Activated T-helper 9 cell treated with anti-CD3 and anti-CD28 coated beads, Interleukin-2, amount 50 U/mL, for 16 hours (primary cell): ENCODE measurements at regions not wholly inside any gene's neighbourhood (a gene's known extent, or its start where the extent isn't known, plus 50 kb on each side); places are given as distances from the start of the nearest gene placed in this dataset.

ENCODE experiments used
- DNase-seq: peaks from one replicate; pipeline ENCODE4 v3.0.0-alpha.2; 2020; ENCODE audit warnings: low read depth

- no peak for DNase-seq
Observed at GRCh38 chr2:7891312-7891711, 790.5 kb upstream of the ID2 start.

- no peak for DNase-seq
Observed at GRCh38 chr2:7895289-7895688, 786.6 kb upstream of the ID2 start.

- DNase-seq: no peak
Observed at GRCh38 chr2:7896940-7897487, 784.8 kb upstream of the ID2 start.

GRCh38 chr2:7899241-7899640 is 782.6 kb upstream of the ID2 start:
- DNase-seq: no peak

GRCh38 chr2:7899923-7900322 is 781.9 kb upstream of the ID2 start:
- DNase-seq: no peak

- no peak for DNase-seq
Observed at GRCh38 chr2:7900593-7900992, 781.3 kb upstream of the ID2 start.

- no peak for DNase-seq
Observed at GRCh38 chr2:7902251-7902765, 779.5 kb upstream of the ID2 start.

- no peak for DNase-seq
Observed at GRCh38 chr2:7904319-7904718, 777.5 kb upstream of the ID2 start.

GRCh38 chr2:7905756-7906155 is 776.1 kb upstream of the ID2 start:
- DNase-seq: no peak

- no peak for DNase-seq
Observed at GRCh38 chr2:7906431-7906830, 775.4 kb upstream of the ID2 start.

- DNase-seq: no peak
Observed at GRCh38 chr2:7907041-7907440, 774.8 kb upstream of the ID2 start.

- DNase-seq: no peak
Observed at GRCh38 chr2:7910752-7911151, 771.1 kb upstream of the ID2 start.

- no peak for DNase-seq
Observed at GRCh38 chr2:7911196-7911595, 770.7 kb upstream of the ID2 start.

GRCh38 chr2:7913974-7914373 is 767.9 kb upstream of the ID2 start:
- no peak for DNase-seq

- no peak for DNase-seq
Observed at GRCh38 chr2:7915302-7916091, 766.4 kb upstream of the ID2 start.

- no peak for DNase-seq
Observed at GRCh38 chr2:7916670-7917069, 765.2 kb upstream of the ID2 start.

GRCh38 chr2:7919510-7919909 is 762.3 kb upstream of the ID2 start:
- DNase-seq: no peak

- DNase-seq: no peak
Observed at GRCh38 chr2:7924023-7924762, 757.7 kb upstream of the ID2 start.

- DNase-seq: no peak
Observed at GRCh38 chr2:7925506-7925905, 756.4 kb upstream of the ID2 start.

- no peak for DNase-seq
Observed at GRCh38 chr2:7927691-7928090, 754.2 kb upstream of the ID2 start.

GRCh38 chr2:7929281-7929680 is 752.6 kb upstream of the ID2 start:
- DNase-seq: no peak

GRCh38 chr2:7930800-7931635 is 750.8 kb upstream of the ID2 start:
- no peak for DNase-seq
